WTC11 (cell line): ENCODE measurements at regions not wholly inside any gene's neighbourhood (a gene's known extent, or its start where the extent isn't known, plus 50 kb on each side); places are given as distances from the start of the nearest gene placed in this dataset.

Experiments used
- ATAC-seq: fragments of 200-7000 bp; cut with Tn5 transposase; 2 replicates; pipeline ENCODE4 v1.10.0; 2021; ENCODE audit warnings: mild to moderate bottlenecking, moderate library complexity
- CTCF ChIA-PET: fragments of 300-600 bp; sonication (Branson Sonifier 250); formaldehyde crosslinking; loops from one replicate; lab custom pipeline; 2021; ENCODE audit warnings: antibody characterized with exemption; lab: Charles Lee
- POLR2A ChIA-PET: fragments of 350-600 bp; sonication (Branson Sonifier 250); formaldehyde crosslinking; loops from one replicate; lab custom pipeline; 2021; ENCODE audit warnings: antibody characterized with exemption; lab: Charles Lee
- DNase-seq: peaks from one replicate; pipeline ENCODE4 v3.0.0; 2021; ENCODE audit warnings: low spot score
- H3K27ac Mint-ChIP-seq: 2 replicates; pipeline ENCODE4 v1.8.0; 2021; ENCODE audit warnings: mixed read lengths
- H3K27me3 Mint-ChIP-seq: 2 replicates; pipeline ENCODE4 v1.8.0; 2021; ENCODE audit warnings: low read depth, mild to moderate bottlenecking, moderate library complexity, mixed read lengths
- H3K36me3 Mint-ChIP-seq: 2 replicates; pipeline ENCODE4 v1.8.0; 2021; ENCODE audit warnings: mixed read lengths
- H3K4me1 Mint-ChIP-seq: 2 replicates; pipeline ENCODE4 v1.8.0; 2022; ENCODE audit warnings: mixed read lengths
- H3K4me3 Mint-ChIP-seq: 2 replicates; pipeline ENCODE4 v1.8.0; 2021; ENCODE audit warnings: mild to moderate bottlenecking, moderate library complexity, mixed read lengths
- H3K9me3 Mint-ChIP-seq: 2 replicates; pipeline ENCODE4 v1.8.0; 2021; ENCODE audit warnings: mixed read lengths
- ERG ChIP-seq: fragments of 250-450 bp; sonication (Bioruptor Pico); IDR thresholded peaks from 2 replicates; pipeline ENCODE4 v1.8.0; 2021; ENCODE audit warnings: mild to moderate bottlenecking
- FOXP1 ChIP-seq: sonication (generic); formaldehyde crosslinking; IDR thresholded peaks from 2 replicates; pipeline ENCODE4 v1.8.0; 2022; ENCODE audit warnings: missing genetic modification reagents, mild to moderate bottlenecking, moderate library complexity, borderline replicate concordance
- HMGXB4 ChIP-seq: sonication (generic); formaldehyde crosslinking; IDR thresholded peaks from 2 replicates; pipeline ENCODE4 v1.8.1; 2023; ENCODE audit warnings: mild to moderate bottlenecking, moderate library complexity, missing genetic modification reagents
- MXD4 ChIP-seq: fragments of 250-450 bp; sonication (Bioruptor Pico); IDR thresholded peaks from 2 replicates; pipeline ENCODE4 v1.8.0; 2021; ENCODE audit warnings: mild to moderate bottlenecking, moderate library complexity, borderline replicate concordance
- NFE2L1 ChIP-seq: sonication (generic); formaldehyde crosslinking; IDR thresholded peaks from 2 replicates; pipeline ENCODE4 v1.8.1; 2023; ENCODE audit warnings: missing genetic modification reagents
- NR3C1 ChIP-seq: sonication (generic); formaldehyde crosslinking; conservative IDR thresholded peaks from 2 replicates; pipeline ENCODE4 v1.8.1; 2023; ENCODE audit warnings: low read depth, mild to moderate bottlenecking, missing genetic modification reagents
- PREB ChIP-seq: sonication (generic); formaldehyde crosslinking; IDR thresholded peaks from 2 replicates; pipeline ENCODE4 v1.8.1; 2022; ENCODE audit warnings: mild to moderate bottlenecking, missing genetic modification reagents, moderate library complexity, borderline replicate concordance
- SMAD3 ChIP-seq: sonication (generic); formaldehyde crosslinking; IDR thresholded peaks from 2 replicates; pipeline ENCODE4 v1.8.0; 2022; ENCODE audit warnings: missing genetic modification reagents, mild to moderate bottlenecking, borderline replicate concordance
- TEAD4 ChIP-seq: sonication (generic); formaldehyde crosslinking; IDR thresholded peaks from 2 replicates; pipeline ENCODE4 v1.8.0; 2022; ENCODE audit warnings: mild to moderate bottlenecking, missing genetic modification reagents
- USF1 ChIP-seq: sonication (generic); formaldehyde crosslinking; IDR thresholded peaks from 2 replicates; pipeline ENCODE4 v1.8.0; 2022; ENCODE audit warnings: mild to moderate bottlenecking, missing genetic modification reagents
- USF2 ChIP-seq: sonication (generic); formaldehyde crosslinking; IDR thresholded peaks from 2 replicates; pipeline ENCODE4 v1.8.1; 2023; ENCODE audit warnings: mild to moderate bottlenecking, missing genetic modification reagents, moderate library complexity
- ZBTB43 ChIP-seq: sonication (generic); formaldehyde crosslinking; IDR thresholded peaks from 2 replicates; pipeline ENCODE4 v1.8.1; 2023; ENCODE audit warnings: mild to moderate bottlenecking, missing genetic modification reagents
- ZNF232 ChIP-seq: sonication (generic); formaldehyde crosslinking; IDR thresholded peaks from 2 replicates; pipeline ENCODE4 v1.8.0; 2022; ENCODE audit warnings: mild to moderate bottlenecking, missing genetic modification reagents
- ZNF281 ChIP-seq: sonication (generic); formaldehyde crosslinking; IDR thresholded peaks from 2 replicates; pipeline ENCODE4 v1.8.0; 2023; ENCODE audit warnings: mild to moderate bottlenecking, missing genetic modification reagents
- ZNF396 ChIP-seq: fragments of 250-450 bp; sonication (Bioruptor Pico); IDR thresholded peaks from 2 replicates; pipeline ENCODE4 v1.8.0; 2021; ENCODE audit warnings: mild to moderate bottlenecking, moderate library complexity, borderline replicate concordance
- ZNF671 ChIP-seq: fragments of 250-450 bp; sonication (Bioruptor Pico); IDR thresholded peaks from 2 replicates; pipeline ENCODE4 v1.8.0; 2021; ENCODE audit warnings: mild to moderate bottlenecking

GRCh38 chr19:31496076-31496475 lies 146.8 kb upstream of the TSHZ3 start:
- DNase-seq: no peak
- no peak for ATAC-seq
- CTCF ChIA-PET: no interaction called here
- no peak for TF ChIP-seq NR3C1 (CRISPR knock-in tag)
- no peak for TF ChIP-seq ZNF281 (CRISPR knock-in tag)
- TF ChIP-seq FOXP1 (CRISPR knock-in tag): no peak
- TF ChIP-seq ZBTB43 (CRISPR knock-in tag): no peak
- TF ChIP-seq NFE2L1 (CRISPR knock-in tag): no peak
- TF ChIP-seq ZNF671: no peak
- TF ChIP-seq ERG (CRISPR knock-in tag): no peak
- no peak for TF ChIP-seq TEAD4
- TF ChIP-seq HMGXB4: no peak
- no peak for TF ChIP-seq MXD4 (CRISPR knock-in tag)
- no peak for TF ChIP-seq USF1
- TF ChIP-seq USF2 (CRISPR knock-in tag): no peak
- TF ChIP-seq PREB: no peak
- TF ChIP-seq ZNF396 (CRISPR knock-in tag): no peak
- no peak for TF ChIP-seq ZNF232 (CRISPR knock-in tag)
- peaks cover 11% of the 10 kb centered on the region for H3K9me3 Mint-ChIP-seq
- H3K4me3 Mint-ChIP-seq: no peak overlapping the region
- POLR2A ChIA-PET: interaction anchor here (1.1 kb wide), 1 partner anchor 77 kb away, joined by 4 read pairs; no protein-coding TSS in a partner anchor
- H3K27ac Mint-ChIP-seq: no peak overlapping the region
- H3K27me3 Mint-ChIP-seq: no peaks in the 10 kb centered on the region; the same call in 1 of the 2 replicates
- H3K4me1 Mint-ChIP-seq: no peaks in the 10 kb centered on the region
- no peaks in the 10 kb centered on the region for H3K36me3 Mint-ChIP-seq

- ChIA-PET POLR2A (no interaction called here), CTCF (no interaction called here)
- H3K36me3 Mint-ChIP-seq: no peaks in the 10 kb centered on the region
- no peak overlapping the region for H3K4me3 Mint-ChIP-seq
- H3K27ac Mint-ChIP-seq: no peak overlapping the region
- H3K9me3 Mint-ChIP-seq: peaks cover 4% of the 10 kb centered on the region; the same call in 1 of the 2 replicates
- ATAC-seq (no peak), DNase-seq (no peak)
- H3K4me1 Mint-ChIP-seq: no peaks in the 10 kb centered on the region
- TF ChIP-seq PREB (no peak), SMAD3 (CRISPR knock-in tag) (no peak)
- no peaks in the 10 kb centered on the region; the same call in 1 of the 2 replicates for H3K27me3 Mint-ChIP-seq
Observed at GRCh38 chr19:31497709-31498108, 148.5 kb upstream of the TSHZ3 start.
